HCT116 (cell line): ENCODE measurements at regions not wholly inside any gene's neighbourhood (a gene's known extent, or its start where the extent isn't known, plus 50 kb on each side); places are given as distances from the start of the nearest gene placed in this dataset.
"Not testable (repeated sequence)": the region's sequence is repeated elsewhere in the genome, so short reads cannot be mapped to it uniquely, and the experiment has no call there.

Experiments
- ATAC-seq: fragments of 200-7000 bp; cut with Tn5 transposase; 2 replicates; pipeline ENCODE4 v1.9.1; 2020; ENCODE audit warnings: mild to moderate bottlenecking, moderate library complexity
- BruUV-seq: library from RNA; stranded (reverse); fragments of 400-500 nt; replicated peaks from 2 replicates; lab custom pipeline; 2021; lab: Mats Ljungman, UMichigan
- CTCF ChIA-PET: fragments of 300-600 bp; sonication (Branson Sonifier 250); formaldehyde crosslinking; loops from one replicate; lab custom pipeline; 2021; ENCODE audit warnings: antibody characterized with exemption; lab: Charles Lee
- POLR2A ChIA-PET: fragments of 300-600, 350-600 bp; sonication (Branson Sonifier 250); formaldehyde crosslinking; loops from one replicate; lab custom pipeline; 2021; ENCODE audit warnings: antibody characterized with exemption; lab: Charles Lee
- RAD21 ChIA-PET, 2 experiments: fragments of 300-600 bp; sonication (Branson Sonifier 250); formaldehyde crosslinking; loops; one replicate each; lab custom pipeline; 2023; ENCODE audit warnings: low total read pairs in 2 of 2; ENCODE audit not compliant: uncharacterized antibody in 2 of 2, unreplicated experiment in 2 of 2, low non-redundant PET in 1 of 2; lab: Charles Lee
- DNase-seq: peaks from one replicate; pipeline ENCODE4 v3.0.0-alpha.2; 2010; ENCODE audit warnings: low read depth, low spot score
- H2AFZ ChIP-seq: fragments of 200-600 bp; shearing (Covaris generic), sonication (generic); 2 replicates; pipeline ENCODE4 v1.6.1; 2017; ENCODE audit warnings: low read depth, mixed run types, mixed read lengths, antibody characterized with exemption, low read length; ENCODE audit not compliant: poor library complexity, severe bottlenecking
- H3K27ac ChIP-seq: 2 replicates; pipeline ENCODE4 v1.5.1; 2012; ENCODE audit warnings: low read depth, low read length
- H3K27me3 ChIP-seq: fragments of 200-600 bp; sonication (generic); 2 replicates; pipeline ENCODE4 v1.6.1; 2016; ENCODE audit warnings: mixed run types, low read length, mixed read lengths; ENCODE audit not compliant: insufficient read depth
- H3K36me3 ChIP-seq, 2 experiments: fragments of 200-500 bp in 1 of 2; fragments of 200-600 bp in 1 of 2; sonication (Bioruptor generic) in 1 of 2; sonication (generic) in 1 of 2; 2 replicates each; pipeline versions ENCODE4 v1.5.1 to v1.6.1; 2014 to 2016; ENCODE audit warnings: low read length in 2 of 2, inconsistent platforms in 1 of 2, mixed read lengths in 1 of 2, mixed run types in 1 of 2; ENCODE audit not compliant: insufficient read depth in 2 of 2, control insufficient read depth in 1 of 2
- H3K4me1 ChIP-seq, 2 experiments: fragments of 200-600 bp in 1 of 2; sonication (generic) in 1 of 2; 2 replicates each; pipeline versions ENCODE4 v1.5.1 to v1.6.1; 2012 to 2017; ENCODE audit warnings: low read length in 2 of 2, inconsistent platforms in 1 of 2, mild to moderate bottlenecking in 1 of 2, mixed read lengths in 1 of 2, mixed run types in 1 of 2, moderate library complexity in 1 of 2; ENCODE audit not compliant: insufficient read depth in 2 of 2, control insufficient read depth in 1 of 2
- H3K4me2 ChIP-seq: fragments of 200-600 bp; sonication (generic); 2 replicates; pipeline ENCODE4 v1.6.1; 2017; ENCODE audit warnings: mixed run types, low read length, mixed read lengths
- H3K4me3 ChIP-seq, 2 experiments: fragments of 200-600 bp in 1 of 2; sonication (generic) in 1 of 2; replicated peaks in 1 of 2; 2 replicates each; pipeline ENCODE4 v1.5.1; 2011 to 2016; ENCODE audit warnings: low read length in 2 of 2, control low read depth in 1 of 2, low read depth in 1 of 2, mild to moderate bottlenecking in 1 of 2, mixed read lengths in 1 of 2, mixed run types in 1 of 2
- H3K79me2 ChIP-seq: fragments of 200-600 bp; sonication (generic); 2 replicates; pipeline ENCODE4 v1.6.1; 2017; ENCODE audit warnings: mild to moderate bottlenecking, mixed run types, low read length, moderate library complexity, mixed read lengths; ENCODE audit not compliant: insufficient read depth
- H3K9ac ChIP-seq: fragments of 200-600 bp; sonication (generic); 2 replicates; pipeline ENCODE4 v1.6.1; 2016; ENCODE audit warnings: low read length, mixed read lengths
- H3K9me2 ChIP-seq: fragments of 200-600 bp; sonication (generic), shearing (Covaris generic); 2 replicates; pipeline ENCODE4 v1.6.1; 2017; ENCODE audit warnings: mixed run types, mild to moderate bottlenecking, moderate library complexity; ENCODE audit not compliant: insufficient read depth
- H3K9me3 ChIP-seq, 2 experiments: fragments of 200-500 bp in 1 of 2; fragments of 200-600 bp in 1 of 2; sonication (Bioruptor generic) in 1 of 2; sonication (generic) in 1 of 2; 2 replicates each; pipeline ENCODE4 v1.6.1; 2014 to 2017; ENCODE audit warnings: low read length in 2 of 2, mixed read lengths in 2 of 2, inconsistent platforms in 1 of 2, low read depth in 1 of 2, mild to moderate bottlenecking in 1 of 2, mixed run types in 1 of 2, moderate library complexity in 1 of 2; ENCODE audit not compliant: control insufficient read depth in 1 of 2, insufficient read depth in 1 of 2
- H4K20me1 ChIP-seq: fragments of 200-600 bp; sonication (generic), shearing (Covaris generic); 2 replicates; pipeline ENCODE4 v1.6.1; 2017; ENCODE audit warnings: mixed run types, mild to moderate bottlenecking, moderate library complexity; ENCODE audit not compliant: insufficient read depth
- CEBPB ChIP-seq: IDR thresholded peaks from 2 replicates; pipeline ENCODE4 v1.6.1; 2012; ENCODE audit warnings: low read depth
- CTCF ChIP-seq, 3 experiments: fragments of 200-600 bp in 1 of 3; sonication (generic) in 1 of 3; IDR thresholded peaks in 2 of 3; conservative IDR thresholded peaks in 1 of 3; 2 replicates each; pipeline ENCODE4 v1.5.1; 2012 to 2017; ENCODE audit warnings: low read depth in 2 of 3, low read length in 2 of 3, antibody characterized with exemption in 1 of 3, borderline replicate concordance in 1 of 3, control low read depth in 1 of 3, mild to moderate bottlenecking in 1 of 3, mixed read lengths in 1 of 3, mixed run types in 1 of 3, moderate library complexity in 1 of 3; ENCODE audit not compliant: insufficient read depth in 1 of 3
- ELF1 ChIP-seq: IDR thresholded peaks from 2 replicates; pipeline ENCODE4 v1.6.1; 2012; ENCODE audit warnings: low read depth, borderline replicate concordance
- EZH2 ChIP-seq: fragments of 200-600 bp; sonication (generic); IDR thresholded peaks from 2 replicates; pipeline ENCODE4 v1.6.1; 2017; ENCODE audit warnings: antibody characterized with exemption, mixed run types
- EZH2phosphoT487 ChIP-seq: fragments of 200-600 bp; IDR thresholded peaks from 2 replicates; pipeline ENCODE4 v1.6.1; 2018; ENCODE audit warnings: antibody characterized with exemption, borderline replicate concordance
- JUND ChIP-seq: IDR thresholded peaks from 2 replicates; pipeline ENCODE4 v1.6.1; 2012
- POLR2AphosphoS5 ChIP-seq: IDR thresholded peaks from 2 replicates; pipeline ENCODE4 v1.6.1; 2011; ENCODE audit warnings: mild to moderate bottlenecking, low read depth, low read length, moderate library complexity
- SIN3A ChIP-seq: IDR thresholded peaks from 2 replicates; pipeline ENCODE4 v1.6.1; 2012; ENCODE audit warnings: low read depth
- TCF7L2 ChIP-seq: IDR thresholded peaks from 2 replicates; pipeline ENCODE4 v1.7.0; 2011; ENCODE audit warnings: borderline replicate concordance, inconsistent platforms; ENCODE audit not compliant: insufficient read depth, insufficient read length; ENCODE audit errors: extremely low read depth
- intact Hi-C: fragments of 100-400 bp; cut with micrococcal nuclease; formaldehyde crosslinking; loops from 2 replicates; pipeline ENCODE4 v1.10.0; 2022

- TF ChIP-seq JUND: no peak
Observed at GRCh38 chr1:65650682-65651081, 142.0 kb upstream of the PDE4B start (continued).

GRCh38 chr1:65654526-65654925 lies 138.2 kb upstream of the PDE4B start:
- H3K9me3 ChIP-seq, H3K36me3 ChIP-seq, POLR2A ChIA-PET, H3K27me3 ChIP-seq, H3K9ac ChIP-seq, H4K20me1 ChIP-seq, H3K4me3 ChIP-seq, DNase-seq, ATAC-seq, H3K79me2 ChIP-seq, H3K4me2 ChIP-seq, intact Hi-C loops, BruUV-seq, H2AFZ ChIP-seq, H3K9me2 ChIP-seq, RAD21 ChIA-PET, H3K4me1 ChIP-seq, CTCF ChIA-PET, H3K27ac ChIP-seq: not testable (repeated sequence)

GRCh38 chr1:65657609-65658008 lies 135.1 kb upstream of the PDE4B start:
- H2AFZ ChIP-seq, CTCF ChIA-PET, H3K79me2 ChIP-seq, H3K9me2 ChIP-seq, intact Hi-C loops, H3K9me3 ChIP-seq, ATAC-seq, H3K4me2 ChIP-seq, H3K4me1 ChIP-seq, POLR2A ChIA-PET, RAD21 ChIA-PET, H3K36me3 ChIP-seq, BruUV-seq, H3K9ac ChIP-seq, H3K4me3 ChIP-seq, H3K27me3 ChIP-seq, H3K27ac ChIP-seq, H4K20me1 ChIP-seq, DNase-seq: not testable (repeated sequence)

GRCh38 chr1:65658122-65658521 lies 134.6 kb upstream of the PDE4B start:
- BruUV-seq: no TSS peak
- ATAC-seq (no peak), DNase-seq (no peak)
- H3K4me2 ChIP-seq: no peak overlapping the region
- no peak overlapping the region for H3K9ac ChIP-seq
- no peak overlapping the region for H2AFZ ChIP-seq
- H3K36me3 ChIP-seq: no peaks in the 10 kb centered on the region
- H3K9me3 ChIP-seq: no peaks in the 10 kb centered on the region
- H3K4me1 ChIP-seq: no peaks in the 10 kb centered on the region
- no peaks in the 10 kb centered on the region for H4K20me1 ChIP-seq
- ChIA-PET RAD21 (no interaction called here), CTCF (no interaction called here), POLR2A (no interaction called here)
- H3K9me2 ChIP-seq: no peaks in the 10 kb centered on the region
- no peaks in the 10 kb centered on the region for H3K27me3 ChIP-seq
- no peak overlapping the region for H3K4me3 ChIP-seq
- intact Hi-C loops: no loop called here
- H3K27ac ChIP-seq: no peak overlapping the region
- no peaks in the 10 kb centered on the region for H3K79me2 ChIP-seq
- TF ChIP-seq POLR2AphosphoS5 (no peak), EZH2 (no peak), ELF1 (no peak), CEBPB (no peak), TCF7L2 (no peak), CTCF (IDR thresholded peaks at IDR 0.05 in 2 of 3, conservative IDR thresholded peaks at IDR 0.05 in 1 of 3; ENCODE audit: borderline replicate concordance in 1 of 3, insufficient read depth in 1 of 3, low read depth in 2 of 3, low read length in 2 of 3) (no peak), SIN3A (no peak), EZH2phosphoT487 (no peak)
